GM18526 (cell line): ENCODE measurements at regions not wholly inside any gene's neighbourhood (a gene's known extent, or its start where the extent isn't known, plus 50 kb on each side); places are given as distances from the start of the nearest gene placed in this dataset.

ENCODE experiments used
- POLR2A ChIP-seq: IDR thresholded peaks from 3 replicates; pipeline ENCODE4 v1.6.1; 2011; ENCODE audit not compliant: insufficient read length; ENCODE audit errors: extremely low read depth

DNA sequence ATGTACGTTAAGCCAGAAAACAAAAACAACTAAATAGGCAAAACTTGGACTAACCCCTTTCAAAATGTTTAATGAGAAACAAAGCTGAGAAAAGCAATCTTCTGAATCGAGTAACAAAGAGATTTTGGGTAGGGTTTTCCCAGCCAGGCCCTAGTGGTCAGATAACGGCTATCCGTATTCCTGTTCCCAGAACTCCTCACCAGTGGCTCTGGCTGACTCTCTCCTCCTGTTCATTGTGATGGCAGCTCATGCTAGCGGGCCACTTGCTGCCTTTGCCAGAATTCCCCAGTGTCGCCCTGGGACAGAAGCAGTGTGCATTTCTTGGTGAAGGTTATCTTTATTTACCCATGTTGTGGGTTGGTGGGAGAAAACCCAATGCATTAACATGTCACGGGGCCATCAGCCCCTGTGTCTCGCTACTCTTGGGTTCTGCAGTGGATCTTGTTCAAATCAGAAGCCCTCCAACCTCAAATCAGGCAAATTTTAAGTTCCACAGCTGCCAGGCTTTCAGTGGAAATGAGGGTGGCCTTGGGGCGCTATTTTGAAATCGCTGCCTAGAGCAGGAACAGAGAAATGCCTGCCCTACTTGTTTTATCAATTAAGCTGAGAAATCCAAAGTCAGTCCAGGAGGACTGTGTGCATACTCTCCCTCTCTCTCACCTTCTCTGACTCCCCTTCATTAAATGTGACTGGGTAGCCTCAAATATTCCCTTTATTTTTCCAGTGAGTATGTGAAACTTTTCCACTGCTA is 164.5 kb upstream of the NPVF start:
- TF ChIP-seq POLR2A: no peak

GRCh38 chr7:25395976-25396375 is 167.7 kb upstream of the NPVF start:
- no peak for TF ChIP-seq POLR2A

DNA sequence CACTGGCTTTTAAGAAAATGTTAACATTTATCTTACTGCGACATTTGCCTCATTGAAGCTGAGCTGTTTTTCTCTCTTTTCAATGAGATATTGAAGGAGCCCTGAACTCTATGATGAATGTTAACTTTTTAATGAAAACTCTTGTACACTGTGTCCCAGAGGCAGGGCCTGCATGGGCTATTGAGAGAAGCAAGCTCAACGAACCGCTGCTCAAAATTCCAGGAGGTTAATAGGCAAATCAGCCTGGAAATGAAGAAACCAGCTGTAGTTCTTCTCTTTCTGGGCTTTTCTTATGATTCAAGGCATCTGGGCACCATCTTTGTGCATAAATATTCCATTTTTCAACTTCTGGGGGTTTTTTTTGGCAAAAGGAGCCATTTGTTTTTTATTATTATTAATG is 168.4 kb upstream of the NPVF start:
- no peak for TF ChIP-seq POLR2A

GRCh38 chr7:25398418-25398817 is 170.1 kb upstream of the NPVF start:
- TF ChIP-seq POLR2A: no peak

GRCh38 chr7:25399000-25399750 is 170.9 kb upstream of the NPVF start:
- no peak for TF ChIP-seq POLR2A

GRCh38 chr7:25402532-25402931 is 174.2 kb upstream of the NPVF start:
- no peak for TF ChIP-seq POLR2A

GRCh38 chr7:25405736-25406135 is 177.4 kb upstream of the NPVF start:
- no peak for TF ChIP-seq POLR2A

GRCh38 chr7:25407053-25407452 is 178.8 kb upstream of the NPVF start:
- no peak for TF ChIP-seq POLR2A

GRCh38 chr7:25408012-25408687 is 179.9 kb upstream of the NPVF start:
- no peak for TF ChIP-seq POLR2A

DNA sequence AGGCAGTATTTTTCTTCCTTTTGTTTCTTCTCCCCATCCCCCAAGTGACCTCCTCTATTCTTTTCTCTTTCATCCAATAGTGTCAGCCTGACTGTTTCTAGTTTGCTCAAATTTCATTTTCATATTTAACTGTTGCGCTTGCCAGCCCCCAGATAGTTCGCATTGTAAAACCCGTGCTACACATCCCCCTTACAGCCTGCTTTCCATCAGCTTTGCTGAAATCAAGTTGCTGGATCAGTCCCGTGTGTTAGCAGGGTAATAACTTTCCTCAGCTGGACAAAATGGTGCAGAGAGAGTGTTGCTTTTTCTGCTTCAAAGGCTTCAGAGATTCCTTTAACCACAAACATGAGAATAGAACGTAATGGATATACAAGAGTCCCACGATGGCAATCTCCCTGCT is 180.6 kb upstream of the NPVF start:
- TF ChIP-seq POLR2A: no peak

DNA sequence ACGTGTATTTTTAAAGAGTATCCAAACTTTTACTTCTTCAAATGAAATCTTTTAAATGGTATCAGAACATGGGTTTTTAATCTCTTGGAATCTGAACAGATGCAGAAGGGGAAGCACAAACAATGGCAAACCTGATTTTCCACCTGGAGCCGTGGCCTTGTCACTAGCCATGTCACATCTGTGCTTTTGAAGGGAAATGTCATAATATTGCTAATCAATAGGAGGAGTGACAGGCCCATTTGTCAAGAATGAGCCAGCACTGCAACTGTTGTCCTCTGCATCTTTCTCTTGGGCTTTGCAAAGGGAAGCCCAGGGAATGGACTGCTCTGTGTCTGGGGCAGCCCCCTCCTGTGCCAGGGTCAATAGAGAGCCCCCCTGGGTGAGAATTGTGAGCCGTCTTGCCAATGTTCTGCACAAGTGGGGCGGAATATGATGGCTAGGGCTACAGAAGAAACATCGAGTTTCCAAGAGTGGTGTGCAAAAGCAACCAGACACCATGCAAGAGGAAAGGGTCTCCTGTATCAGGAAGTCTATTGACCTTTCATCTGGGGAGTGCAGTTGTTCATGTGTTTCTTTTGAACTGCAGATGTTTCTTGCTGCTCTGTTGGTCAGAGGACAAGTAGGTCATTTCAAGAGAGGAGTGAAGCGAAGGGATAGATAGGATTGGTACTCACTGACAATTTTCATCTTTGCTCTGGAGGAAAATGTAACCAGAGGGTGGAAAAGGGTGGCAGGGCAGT is 181.8 kb upstream of the NPVF start:
- no peak for TF ChIP-seq POLR2A

DNA sequence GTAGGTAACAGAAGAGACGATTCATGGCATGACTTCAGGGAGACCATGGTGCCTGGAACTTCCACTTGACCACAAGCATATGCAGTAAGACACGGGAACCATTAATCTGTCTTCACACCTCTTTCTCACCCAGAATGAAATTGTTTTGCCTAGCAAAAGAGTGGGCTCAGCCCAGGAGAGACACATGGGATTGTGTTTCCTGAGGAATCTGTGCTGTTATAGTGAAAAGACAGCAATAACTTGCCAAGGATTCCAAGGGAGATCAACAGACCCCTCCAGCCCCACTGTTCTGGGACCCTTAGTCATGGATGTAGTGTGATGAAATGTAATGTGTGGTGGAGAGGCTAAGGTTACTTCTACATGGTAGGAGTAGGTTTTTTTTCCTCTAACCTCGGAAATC is 192.5 kb upstream of the NPVF start:
- no peak for TF ChIP-seq POLR2A

- TF ChIP-seq POLR2A: no peak
These were observed 195.8 kb upstream of the NPVF start for GRCh38 chr7:25424113-25424512.

GRCh38 chr7:25424855-25425254 is 196.6 kb upstream of the NPVF start:
- TF ChIP-seq POLR2A: no peak

DNA sequence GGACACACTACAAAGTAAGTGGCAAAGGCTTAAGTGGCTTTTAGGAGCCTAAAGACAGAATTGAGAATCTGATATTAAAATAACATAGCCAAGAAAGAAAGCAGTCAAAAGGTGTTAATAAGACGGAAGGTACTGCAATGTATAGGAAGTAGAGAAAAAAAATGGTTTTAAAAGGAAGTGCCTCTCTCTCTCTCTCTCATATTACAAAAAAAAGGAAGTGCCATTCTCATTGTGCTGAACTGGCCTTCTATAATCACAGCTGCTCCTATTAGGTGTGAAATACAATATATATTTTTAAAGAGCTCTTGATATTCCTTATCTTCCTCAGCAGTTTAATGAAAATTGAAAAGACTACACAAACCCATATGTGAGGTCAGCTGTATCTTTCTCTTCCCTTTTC is 199.4 kb upstream of the NPVF start:
- TF ChIP-seq POLR2A: no peak

GRCh38 chr7:25429731-25430130 is 201.4 kb upstream of the NPVF start:
- TF ChIP-seq POLR2A: no peak
